Lower leg skin (tissue), 3 donors: ENCODE measurements at regions not wholly inside any gene's neighbourhood (a gene's known extent, or its start where the extent isn't known, plus 50 kb on each side); places are given as distances from the start of the nearest gene placed in this dataset.

Experiments used
- CTCF ChIP-seq, 3 donors: fragments of 450-650 bp; IDR thresholded peaks; one replicate each; pipeline ENCODE4 v1.5.1; 2016; ENCODE audit warnings: antibody characterized with exemption in 3 of 3, mild to moderate bottlenecking in 3 of 3, moderate library complexity in 2 of 3
- POLR2A ChIP-seq, 2 donors: fragments of 450-650 bp; IDR thresholded peaks; one replicate each; pipeline ENCODE4 v1.6.1; 2016 to 2017; ENCODE audit warnings: antibody characterized with exemption in 2 of 2, mild to moderate bottlenecking in 1 of 2, moderate library complexity in 1 of 2

GRCh38 chr20:52914870-52915269, 57.3 kb upstream of the TSHZ2 start:
- TF ChIP-seq CTCF (IDR thresholded peaks at IDR 0.05) (no peak), POLR2A (IDR thresholded peaks at IDR 0.05) (no peak)
